ENCODE measurements at regions not wholly inside any gene's neighbourhood (a gene's known extent, or its start where the extent isn't known, plus 50 kb on each side); places are given as distances from the start of the nearest gene placed in this dataset.
A peak's percentile ranks its signal among the peaks of the same experiment; 100 is the strongest.
"Not testable (repeated sequence)": the region's sequence is repeated elsewhere in the genome, so short reads cannot be mapped to it uniquely, and the experiment has no call there.

DNA sequence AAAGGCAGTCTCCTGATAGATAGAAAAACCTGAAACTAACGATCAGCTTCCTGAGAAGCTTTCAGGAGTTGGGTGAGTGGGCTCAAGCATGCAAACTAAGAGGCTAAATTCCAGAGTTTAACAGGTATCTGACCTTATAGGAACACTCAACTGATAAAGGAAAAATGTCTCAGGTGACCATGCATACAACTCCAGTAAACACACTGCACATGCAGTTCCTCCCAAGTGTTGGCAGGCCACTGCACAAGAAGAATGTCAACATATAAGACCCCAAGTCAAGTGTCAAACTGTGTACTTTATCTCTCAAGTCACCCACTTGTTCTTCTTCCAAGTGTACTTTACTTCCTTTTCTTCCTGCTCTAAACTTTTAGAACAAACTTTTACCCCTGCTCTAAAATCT, 981.2 kb downstream of the FAM133A start:
- no peak overlapping the region for H3K4me2 ChIP-seq
- H3K4me1 ChIP-seq = no peaks in the 10 kb centered on the region
- no peak overlapping the region for H3K27ac ChIP-seq
- no peak overlapping the region for H3K4me3 ChIP-seq
- no peaks in the 10 kb centered on the region for H3K36me3 ChIP-seq
- no peak for TF ChIP-seq Cebpa-rat (IDR thresholded peaks at IDR 0.05)
- no peaks in the 10 kb centered on the region for H4K20me1 ChIP-seq
- H3K9ac ChIP-seq = no peak overlapping the region
- H3K9me3 ChIP-seq = peaks cover 20% of the 10 kb centered on the region
- H3K27me3 ChIP-seq = peaks cover 54% of the 10 kb centered on the region

DNA sequence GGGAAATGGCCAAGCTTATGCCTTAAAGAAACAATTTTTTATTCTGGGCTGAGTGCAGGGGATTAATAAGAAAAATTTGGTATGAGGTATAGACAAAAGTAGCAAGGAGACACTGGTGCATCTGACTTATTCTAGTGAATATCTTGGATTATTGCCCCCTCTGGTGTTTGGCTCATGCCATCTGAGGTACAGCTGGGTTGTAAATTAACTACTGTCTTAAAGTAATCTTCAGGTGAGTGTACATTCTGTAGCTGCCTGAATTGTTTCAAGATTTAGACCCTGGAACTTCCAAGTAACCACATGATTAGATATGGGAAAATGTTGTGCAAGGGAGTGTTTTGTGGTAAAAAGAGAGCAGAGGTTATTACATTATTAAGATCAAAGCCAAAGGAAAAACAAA, 988.7 kb downstream of the FAM133A start:
- no peak for TF ChIP-seq Cebpa-rat (IDR thresholded peaks at IDR 0.05)
- H3K36me3 ChIP-seq = no peaks in the 10 kb centered on the region
- no peak overlapping the region for H3K4me3 ChIP-seq
- H3K27ac ChIP-seq = no peak overlapping the region
- H3K9ac ChIP-seq = no peak overlapping the region
- peaks cover 35% of the 10 kb centered on the region for H3K27me3 ChIP-seq
- peaks cover 16% of the 10 kb centered on the region for H3K9me3 ChIP-seq
- no peaks in the 10 kb centered on the region for H3K4me1 ChIP-seq
- no peaks in the 10 kb centered on the region for H4K20me1 ChIP-seq
- H3K4me2 ChIP-seq = no peak overlapping the region

DNA sequence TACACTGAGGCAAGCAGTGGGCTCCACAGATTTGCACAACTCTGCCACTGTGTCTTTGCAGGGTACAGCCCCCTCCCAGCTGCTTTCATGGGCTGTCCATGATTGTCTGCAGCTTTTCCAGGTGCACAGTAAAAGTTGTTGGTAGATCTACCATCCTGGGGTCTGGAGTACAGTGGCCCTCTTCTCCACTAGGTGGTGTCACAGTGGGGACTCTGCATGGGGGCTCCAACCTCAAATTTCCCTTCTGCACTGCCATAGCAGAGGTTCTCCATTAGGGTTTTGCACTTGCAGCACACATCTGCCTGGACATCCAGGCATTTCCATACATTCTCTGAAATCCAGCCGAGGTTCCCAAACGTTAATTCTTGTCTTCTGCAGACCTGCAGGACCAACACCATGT, 1002.3 kb downstream of the FAM133A start:
- no peaks in the 10 kb centered on the region for H3K36me3 ChIP-seq
- no peaks in the 10 kb centered on the region for H4K20me1 ChIP-seq

DNA sequence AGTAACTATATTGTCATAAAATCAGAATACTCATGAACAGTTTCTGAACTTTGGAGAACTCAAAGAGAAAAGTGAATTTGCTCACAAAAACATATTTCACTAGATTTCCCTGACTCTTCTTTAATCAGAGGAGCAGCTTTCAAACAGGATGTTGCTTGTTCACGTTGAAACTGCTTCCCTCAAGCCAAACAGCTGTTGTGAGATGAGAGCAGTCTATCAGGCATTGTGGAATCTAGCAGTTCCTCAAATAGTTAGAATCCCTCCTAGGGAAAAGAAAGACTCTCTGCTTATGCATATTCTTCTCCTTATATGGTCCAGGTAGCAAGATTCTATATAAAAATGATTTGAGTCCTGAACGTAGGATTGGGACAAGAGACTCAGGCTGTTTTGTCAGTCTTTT, 1012.1 kb downstream of the FAM133A start:
- Histone ChIP-seq H3K4me1 (no peaks in the 10 kb centered on the region), H3K36me3 (no peaks in the 10 kb centered on the region), H3K4me3 (no peak overlapping the region), H3K4me2 (no peak overlapping the region), H3K9me3 (peaks cover 12% of the 10 kb centered on the region), H3K27ac (no peak overlapping the region), H3K9ac (no peak overlapping the region), H3K27me3 (peaks cover 74% of the 10 kb centered on the region), H4K20me1 (no peaks in the 10 kb centered on the region)
- no peak for TF ChIP-seq Cebpa-rat (IDR thresholded peaks at IDR 0.05)

More for the DNA sequence above, 1002.3 kb downstream of the FAM133A start:
- no peak overlapping the region for H3K27ac ChIP-seq
- H3K9me3 ChIP-seq = peaks cover 7% of the 10 kb centered on the region; the same call in 1 of the 2 replicates
- no peak overlapping the region for H3K4me3 ChIP-seq
- TF ChIP-seq Cebpa-rat (IDR thresholded peaks at IDR 0.05) = no peak
- no peak overlapping the region for H3K4me2 ChIP-seq
- peaks cover 77% of the 10 kb centered on the region for H3K27me3 ChIP-seq
- H3K4me1 ChIP-seq = no peaks in the 10 kb centered on the region
- no peak overlapping the region for H3K9ac ChIP-seq

DNA sequence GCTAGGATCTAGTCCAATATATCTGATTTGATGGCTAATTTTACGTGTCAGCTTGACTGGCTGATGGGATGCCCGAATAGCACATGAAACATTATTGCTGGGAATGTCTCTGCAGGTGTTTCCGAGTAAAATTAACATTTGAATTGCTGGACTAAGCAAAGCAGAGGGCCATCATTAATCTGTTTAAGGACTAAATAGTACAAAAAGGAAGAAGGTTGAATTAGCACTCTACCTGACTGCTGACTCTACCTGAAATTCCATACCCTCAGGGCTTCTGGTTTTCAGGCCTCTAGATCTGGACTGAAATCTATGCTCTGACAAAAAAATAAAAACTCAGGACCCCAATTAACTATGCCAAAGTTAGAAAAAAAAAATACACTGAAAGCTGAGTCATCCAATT, 1021.9 kb downstream of the FAM133A start:
- no peak overlapping the region for H3K9ac ChIP-seq
- no peak overlapping the region for H3K4me3 ChIP-seq
- H3K27me3 ChIP-seq = peaks cover 67% of the 10 kb centered on the region
- peaks cover 7% of the 10 kb centered on the region; the same call in 1 of the 2 replicates for H4K20me1 ChIP-seq
- H3K27ac ChIP-seq = no peak overlapping the region
- H3K4me2 ChIP-seq = no peak overlapping the region
- H3K36me3 ChIP-seq = no peaks in the 10 kb centered on the region
- no peaks in the 10 kb centered on the region for H3K4me1 ChIP-seq
- no peak for TF ChIP-seq Cebpa-rat (IDR thresholded peaks at IDR 0.05)
- H3K9me3 ChIP-seq = 0 out of 2 replicates have a peak, but pooled peaks cover under 1% of the 10 kb centered on the region

DNA sequence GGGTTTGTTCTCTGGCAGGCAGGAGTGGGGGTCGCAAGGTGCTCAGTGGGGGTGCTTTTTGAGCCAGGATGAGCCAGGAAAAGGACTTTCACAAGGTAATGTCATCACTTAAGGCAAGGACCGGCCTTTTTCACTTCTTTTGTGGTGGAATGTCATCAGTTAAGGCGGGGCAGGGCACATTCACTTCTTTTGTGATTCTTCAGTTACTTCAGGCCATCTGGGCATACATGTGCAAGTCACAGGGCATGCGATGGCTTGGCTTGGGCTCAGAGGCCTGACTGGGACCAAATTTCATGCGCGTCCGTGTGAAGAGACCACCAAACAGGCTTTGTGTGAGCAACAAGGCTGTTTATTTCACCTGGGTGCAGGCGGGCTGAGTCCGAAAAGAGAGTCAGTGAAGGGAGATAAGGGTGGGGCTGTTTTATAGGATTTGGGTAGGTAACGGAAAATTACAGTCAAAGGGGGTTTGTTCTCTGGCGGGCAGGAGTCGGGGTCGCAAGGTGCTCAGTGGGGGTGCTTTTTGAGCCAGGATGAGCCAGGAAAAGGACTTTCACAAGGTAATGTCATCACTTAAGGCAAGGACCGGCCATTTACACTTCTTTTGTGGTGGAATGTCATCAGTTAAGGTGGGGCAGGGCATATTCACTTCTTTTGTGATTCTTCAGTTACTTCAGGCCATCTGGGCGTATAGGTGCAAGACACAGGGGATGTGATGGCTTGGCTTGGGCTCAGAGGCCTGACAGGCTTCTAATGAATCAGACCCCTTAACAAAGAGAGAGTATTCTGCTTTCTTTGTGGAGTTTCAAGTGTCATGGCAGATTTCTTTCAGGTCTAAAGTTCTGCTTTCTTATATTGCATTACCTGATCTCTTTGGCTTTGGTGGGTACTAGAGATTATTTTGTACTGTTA, 1030.6 kb downstream of the FAM133A start:
- H3K27ac ChIP-seq, H3K9me3 ChIP-seq, H3K4me2 ChIP-seq, H3K9ac ChIP-seq, H4K20me1 ChIP-seq, H3K4me1 ChIP-seq, H3K36me3 ChIP-seq, H3K4me3 ChIP-seq: not testable (repeated sequence)
- H3K27me3 ChIP-seq = peaks cover 58% of the 10 kb centered on the region

DNA sequence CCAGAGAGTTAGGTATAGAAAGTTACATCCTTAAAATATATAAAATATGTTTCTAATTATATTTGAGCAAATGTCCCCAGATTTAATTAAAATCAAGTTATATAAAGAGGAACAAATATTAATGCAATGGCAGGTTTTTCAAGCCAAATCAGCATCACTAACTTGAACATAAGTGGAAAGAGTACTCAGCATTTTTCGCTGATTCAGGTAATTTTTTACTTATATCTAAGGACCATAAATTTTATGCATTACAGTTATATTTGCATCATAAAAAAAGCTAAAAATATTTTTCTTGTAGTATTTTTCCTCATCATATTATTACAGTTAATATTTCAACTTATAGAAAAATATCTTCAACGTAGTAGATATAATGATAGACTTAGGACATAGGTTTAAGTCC, 1047.4 kb downstream of the FAM133A start:
- Histone ChIP-seq H3K27me3 (peaks cover 57% of the 10 kb centered on the region), H3K9me3 (no peaks in the 10 kb centered on the region), H4K20me1 (no peaks in the 10 kb centered on the region; the same call in 1 of the 2 replicates), H3K4me2 (no peak overlapping the region), H3K36me3 (no peaks in the 10 kb centered on the region), H3K4me3 (no peak overlapping the region), H3K9ac (no peak overlapping the region), H3K4me1 (peaks cover 4% of the 10 kb centered on the region; the same call in 1 of the 2 replicates), H3K27ac (no peak overlapping the region)
- no peak for TF ChIP-seq Cebpa-rat (IDR thresholded peaks at IDR 0.05)

DNA sequence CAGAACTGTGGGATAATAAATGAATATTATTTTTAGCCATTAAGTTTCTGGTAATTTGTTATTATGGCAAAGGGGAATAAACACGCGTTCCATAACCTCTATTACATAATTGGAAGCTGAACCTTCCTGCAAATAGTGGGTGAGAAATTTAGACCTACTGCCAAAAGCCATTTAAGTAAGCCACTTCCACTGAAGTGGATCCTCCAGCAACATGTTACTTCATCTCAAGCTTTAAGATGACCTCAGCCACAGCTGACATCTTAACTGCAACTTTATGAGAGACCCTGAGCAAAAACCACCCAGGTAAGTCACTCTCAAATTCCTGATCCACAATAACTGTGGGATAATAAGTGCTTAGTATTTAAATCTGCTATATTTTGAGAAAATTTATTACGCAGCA, 1048.6 kb downstream of the FAM133A start:
- Histone ChIP-seq H3K27ac (no peak overlapping the region), H3K4me1 (peaks cover 4% of the 10 kb centered on the region; the same call in 1 of the 2 replicates), H3K4me2 (no peak overlapping the region), H4K20me1 (no peaks in the 10 kb centered on the region; the same call in 1 of the 2 replicates), H3K36me3 (no peaks in the 10 kb centered on the region), H3K27me3 (peaks cover 66% of the 10 kb centered on the region), H3K9me3 (no peaks in the 10 kb centered on the region), H3K9ac (no peak overlapping the region), H3K4me3 (no peak overlapping the region)
- no peak for TF ChIP-seq Cebpa-rat (IDR thresholded peaks at IDR 0.05)

DNA sequence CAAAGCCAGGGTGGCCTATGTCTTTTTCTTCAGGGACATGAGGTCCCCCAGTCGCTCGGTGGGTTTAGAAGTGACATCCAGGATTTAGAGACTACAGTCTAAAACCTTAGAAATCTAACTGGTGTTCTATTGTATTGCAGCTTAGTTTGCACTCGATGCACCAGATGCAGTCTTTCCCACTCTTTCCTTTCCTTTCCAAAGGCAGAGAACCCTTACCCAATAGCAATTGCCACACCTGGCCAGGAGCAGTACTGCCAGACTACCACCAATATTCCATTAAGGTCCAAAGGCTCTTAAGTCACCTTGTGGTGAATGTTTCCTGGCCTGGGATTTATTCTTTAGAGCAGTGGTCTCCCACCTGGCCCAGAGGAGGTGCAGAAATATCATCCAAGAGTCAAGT, 1068.8 kb downstream of the FAM133A start:
- no peak overlapping the region for H3K4me3 ChIP-seq
- H3K27ac ChIP-seq = no peak overlapping the region
- no peak for TF ChIP-seq Cebpa-rat (IDR thresholded peaks at IDR 0.05)
- H4K20me1 ChIP-seq = peaks cover 20% of the 10 kb centered on the region; the same call in 1 of the 2 replicates
- H3K4me1 ChIP-seq = peaks cover 19% of the 10 kb centered on the region
- H3K9ac ChIP-seq = no peak overlapping the region
- no peaks in the 10 kb centered on the region for H3K36me3 ChIP-seq
- peaks cover 46% of the 10 kb centered on the region for H3K27me3 ChIP-seq
- H3K4me2 ChIP-seq = peak overlapping the region; percentile 55
- H3K9me3 ChIP-seq = no peaks in the 10 kb centered on the region

DNA sequence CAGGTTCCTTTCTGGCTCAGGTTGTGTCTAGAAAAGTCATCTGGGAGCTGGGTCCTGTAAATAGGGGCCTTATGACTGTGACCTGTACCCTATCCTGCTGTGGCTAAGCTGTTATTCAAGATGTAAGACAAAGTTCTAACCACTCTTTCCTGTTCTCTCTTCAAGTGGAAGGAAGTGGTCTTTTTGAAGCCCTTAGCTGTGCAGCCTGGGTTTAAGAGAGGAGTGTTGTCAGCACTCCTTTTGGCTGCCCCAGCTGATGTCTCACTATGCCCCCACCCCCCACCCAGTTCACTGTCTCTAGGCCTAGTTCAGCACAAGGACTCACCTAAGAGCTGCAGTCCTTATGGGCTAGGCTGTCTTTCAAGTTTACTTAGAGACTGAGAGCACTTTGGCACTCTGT, 1069.5 kb downstream of the FAM133A start:
- Histone ChIP-seq H3K27me3 (peaks cover 41% of the 10 kb centered on the region), H3K27ac (no peak overlapping the region), H3K4me3 (no peak overlapping the region), H3K4me1 (peaks cover 19% of the 10 kb centered on the region), H3K9ac (no peak overlapping the region), H4K20me1 (peaks cover 20% of the 10 kb centered on the region; the same call in 1 of the 2 replicates), H3K9me3 (no peaks in the 10 kb centered on the region), H3K36me3 (no peaks in the 10 kb centered on the region), H3K4me2 (peak overlapping the region; percentile 55)
- no peak for TF ChIP-seq Cebpa-rat (IDR thresholded peaks at IDR 0.05)

Data from BLaER1 (cell line).